Natural killer cell (primary cell): ENCODE measurements at regions not wholly inside any gene's neighbourhood (a gene's known extent, or its start where the extent isn't known, plus 50 kb on each side); places are given as distances from the start of the nearest gene placed in this dataset.

ENCODE experiments used
- ATAC-seq, 3 donors: fragments of 150-1000 bp in 2 of 3; fragments of 200-7000 bp in 1 of 3; cut with Tn5 transposase; 1 replicate in 1 of 3; 2 replicates in 2 of 3; pipeline ENCODE4 v1.10.0; 2021; ENCODE audit warnings: mild to moderate bottlenecking in 2 of 3, moderate library complexity in 2 of 3
- DNase-seq, 2 donors: peaks; one replicate each; pipeline versions ENCODE4 v3.0.0 to v3.0.0-alpha.2; 2013 to 2021; ENCODE audit warnings: mixed read lengths in 1 of 2
- H3K27ac ChIP-seq: one replicate; pipeline ENCODE4 v1.5.1; 2013; ENCODE audit warnings: mild to moderate bottlenecking, low read length
- H3K27me3 ChIP-seq: one replicate; pipeline ENCODE4 v1.6.1; 2013; ENCODE audit warnings: low read length; ENCODE audit not compliant: control insufficient read depth, insufficient read depth
- H3K36me3 ChIP-seq: one replicate; pipeline ENCODE4 v1.6.1; 2013; ENCODE audit warnings: low read length; ENCODE audit not compliant: control insufficient read depth, insufficient read depth
- H3K4me1 ChIP-seq: one replicate; pipeline ENCODE4 v1.6.1; 2013; ENCODE audit warnings: low read length; ENCODE audit not compliant: control insufficient read depth, insufficient read depth
- H3K4me3 ChIP-seq: one replicate; pipeline ENCODE4 v1.5.1; 2013; ENCODE audit warnings: low read length
- H3K9me3 ChIP-seq: one replicate; pipeline ENCODE4 v1.6.1; 2013; ENCODE audit warnings: low read length; ENCODE audit not compliant: control insufficient read depth, insufficient read depth
- H3K27ac Mint-ChIP-seq, 2 donors: one replicate each; pipeline ENCODE4 v1.8.0; 2022; ENCODE audit warnings: mild to moderate bottlenecking in 2 of 2, mixed read lengths in 2 of 2, moderate library complexity in 1 of 2
- H3K27me3 Mint-ChIP-seq, 2 donors: one replicate each; pipeline ENCODE4 v1.8.0; 2022; ENCODE audit warnings: low read depth in 2 of 2, mixed read lengths in 2 of 2
- H3K36me3 Mint-ChIP-seq: one replicate; pipeline ENCODE4 v1.8.0; 2022; ENCODE audit warnings: mixed read lengths
- H3K4me1 Mint-ChIP-seq, 2 donors: one replicate each; pipeline ENCODE4 v1.8.0; 2022; ENCODE audit warnings: mixed read lengths in 2 of 2
- H3K4me3 Mint-ChIP-seq: one replicate; pipeline ENCODE4 v1.8.0; 2022; ENCODE audit warnings: mild to moderate bottlenecking, moderate library complexity, mixed read lengths
- H3K9me3 Mint-ChIP-seq, 2 donors: one replicate each; pipeline ENCODE4 v1.8.0; 2022; ENCODE audit warnings: mixed read lengths in 2 of 2
- WGBS: methylation state at CpG from one replicate; pipeline ENCODE4 v1.1.7; 2013; ENCODE audit warnings: missing lambda C conversion rate; ENCODE audit not compliant: insufficient coverage; 5-methylcytosine and 5-hydroxymethylcytosine counted together
- intact Hi-C: fragments of 100-400 bp; cut with micrococcal nuclease; formaldehyde crosslinking; loops from one replicate; pipeline ENCODE4 v1.14.2; 2022
- TF ChIP-seq, protein P1 (sequence below): fragments of 200-600 bp; IDR thresholded peaks from one replicate; pipeline ENCODE4 v1.8.0; 2022; ENCODE audit warnings: antibody characterized with exemption

DNA sequence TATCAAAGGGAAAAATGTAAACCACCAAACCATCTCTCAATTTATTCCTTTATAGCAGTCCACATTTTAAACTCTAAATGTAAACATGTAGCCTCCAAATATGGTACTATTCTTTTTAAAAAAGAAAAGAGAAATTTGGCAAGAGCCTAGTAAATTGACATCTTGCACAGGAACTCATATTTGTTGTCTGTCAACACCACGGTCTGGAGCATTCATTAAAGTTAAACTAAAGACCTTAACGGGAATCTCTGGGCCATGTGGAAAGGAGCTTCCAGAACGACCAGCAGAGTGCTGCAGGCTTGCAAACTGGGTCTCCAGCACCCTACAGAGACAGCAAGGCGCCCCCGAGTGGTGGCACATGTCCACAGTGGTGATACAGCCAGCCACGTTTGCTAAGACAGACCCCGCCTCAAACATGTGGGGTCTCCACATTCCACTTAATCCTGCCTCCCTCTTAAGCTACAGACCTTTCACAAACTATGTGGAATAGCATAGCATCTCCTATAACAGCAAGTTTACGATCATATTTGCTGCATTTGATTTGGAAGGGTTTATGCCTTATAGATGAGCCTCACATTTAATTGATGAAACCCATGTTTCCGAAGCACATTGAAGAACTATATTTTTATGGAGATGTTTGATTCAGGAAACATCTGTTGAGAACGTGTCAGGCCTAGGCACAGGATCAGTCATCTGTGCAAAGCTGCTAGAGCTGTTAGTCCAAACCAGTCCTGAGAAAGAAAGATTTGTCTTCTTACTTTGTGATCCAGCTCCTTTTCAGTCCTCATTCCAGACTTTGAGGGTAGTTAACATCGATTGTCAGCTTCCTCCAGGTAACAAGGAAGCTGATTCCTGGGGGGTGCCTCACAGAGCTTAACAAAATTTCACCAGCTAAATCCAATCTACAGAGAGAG, 96.4 kb upstream of the BACE2 start:
- Mint-ChIP-seq H3K27ac (no peak overlapping the region), H3K4me3 (no peak overlapping the region), H3K36me3 (no peaks in the 10 kb centered on the region), H3K27me3 (peaks cover 11 to 17% of the 10 kb centered on the region in 2 donors), H3K9me3 (no peaks in the 10 kb centered on the region), H3K4me1 (peaks cover 7 to 9% of the 10 kb centered on the region in 2 donors)
- intact Hi-C loops, result no loop called here
- Histone ChIP-seq H3K9me3 (no peaks in the 10 kb centered on the region), H3K36me3 (no peaks in the 10 kb centered on the region), H3K4me3 (no peak overlapping the region), H3K27me3 (no peaks in the 10 kb centered on the region), H3K27ac (no peak overlapping the region), H3K4me1 (peaks cover 7% of the 10 kb centered on the region)
- WGBS, result 63% methylated on average over 11 of the region's 11 CpGs
- ATAC-seq (no peak), DNase-seq (no peak)
- TF ChIP-seq, protein P1, sequence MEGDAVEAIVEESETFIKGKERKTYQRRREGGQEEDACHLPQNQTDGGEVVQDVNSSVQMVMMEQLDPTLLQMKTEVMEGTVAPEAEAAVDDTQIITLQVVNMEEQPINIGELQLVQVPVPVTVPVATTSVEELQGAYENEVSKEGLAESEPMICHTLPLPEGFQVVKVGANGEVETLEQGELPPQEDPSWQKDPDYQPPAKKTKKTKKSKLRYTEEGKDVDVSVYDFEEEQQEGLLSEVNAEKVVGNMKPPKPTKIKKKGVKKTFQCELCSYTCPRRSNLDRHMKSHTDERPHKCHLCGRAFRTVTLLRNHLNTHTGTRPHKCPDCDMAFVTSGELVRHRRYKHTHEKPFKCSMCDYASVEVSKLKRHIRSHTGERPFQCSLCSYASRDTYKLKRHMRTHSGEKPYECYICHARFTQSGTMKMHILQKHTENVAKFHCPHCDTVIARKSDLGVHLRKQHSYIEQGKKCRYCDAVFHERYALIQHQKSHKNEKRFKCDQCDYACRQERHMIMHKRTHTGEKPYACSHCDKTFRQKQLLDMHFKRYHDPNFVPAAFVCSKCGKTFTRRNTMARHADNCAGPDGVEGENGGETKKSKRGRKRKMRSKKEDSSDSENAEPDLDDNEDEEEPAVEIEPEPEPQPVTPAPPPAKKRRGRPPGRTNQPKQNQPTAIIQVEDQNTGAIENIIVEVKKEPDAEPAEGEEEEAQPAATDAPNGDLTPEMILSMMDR, result no peak

DNA sequence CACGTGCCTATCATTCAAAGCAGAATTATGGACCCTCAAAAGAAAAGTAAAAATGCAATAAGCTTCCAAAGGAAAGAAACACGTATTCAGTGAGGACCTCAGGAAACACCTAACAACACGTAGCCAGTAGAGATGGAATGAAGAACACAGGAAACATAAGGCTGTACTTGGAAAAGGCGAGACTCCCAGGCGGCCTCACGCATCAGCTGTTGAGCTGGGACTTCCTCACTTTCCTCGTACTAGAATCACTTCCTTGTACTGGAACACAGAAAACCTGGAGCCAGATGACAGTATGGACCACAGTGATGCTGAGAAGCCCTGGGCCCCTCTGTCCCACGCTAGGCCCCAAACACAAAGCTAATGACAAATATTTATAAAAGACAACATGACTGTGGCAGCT, 94.4 kb upstream of the BACE2 start:
- Mint-ChIP-seq H3K4me3 (no peak overlapping the region), H3K27ac (no peak overlapping the region), H3K4me1 (peaks cover 6% of the 10 kb centered on the region in 2 donors), H3K9me3 (no peaks in the 10 kb centered on the region), H3K27me3 (peaks cover 5 to 6% of the 10 kb centered on the region in 2 donors), H3K36me3 (no peaks in the 10 kb centered on the region)
- H3K4me3 ChIP-seq, result no peak overlapping the region
- DNase-seq (no peak), ATAC-seq (no peak)
- no peaks in the 10 kb centered on the region for H3K27me3 ChIP-seq
- peaks cover 6% of the 10 kb centered on the region for H3K4me1 ChIP-seq
- H3K36me3 ChIP-seq, result no peaks in the 10 kb centered on the region
- no peaks in the 10 kb centered on the region for H3K9me3 ChIP-seq
- H3K27ac ChIP-seq, result no peak overlapping the region
- 70% methylated on average over 8 of the region's 8 CpGs for WGBS
- intact Hi-C loops, result no loop called here
- TF ChIP-seq, protein P1, result no peak

DNA sequence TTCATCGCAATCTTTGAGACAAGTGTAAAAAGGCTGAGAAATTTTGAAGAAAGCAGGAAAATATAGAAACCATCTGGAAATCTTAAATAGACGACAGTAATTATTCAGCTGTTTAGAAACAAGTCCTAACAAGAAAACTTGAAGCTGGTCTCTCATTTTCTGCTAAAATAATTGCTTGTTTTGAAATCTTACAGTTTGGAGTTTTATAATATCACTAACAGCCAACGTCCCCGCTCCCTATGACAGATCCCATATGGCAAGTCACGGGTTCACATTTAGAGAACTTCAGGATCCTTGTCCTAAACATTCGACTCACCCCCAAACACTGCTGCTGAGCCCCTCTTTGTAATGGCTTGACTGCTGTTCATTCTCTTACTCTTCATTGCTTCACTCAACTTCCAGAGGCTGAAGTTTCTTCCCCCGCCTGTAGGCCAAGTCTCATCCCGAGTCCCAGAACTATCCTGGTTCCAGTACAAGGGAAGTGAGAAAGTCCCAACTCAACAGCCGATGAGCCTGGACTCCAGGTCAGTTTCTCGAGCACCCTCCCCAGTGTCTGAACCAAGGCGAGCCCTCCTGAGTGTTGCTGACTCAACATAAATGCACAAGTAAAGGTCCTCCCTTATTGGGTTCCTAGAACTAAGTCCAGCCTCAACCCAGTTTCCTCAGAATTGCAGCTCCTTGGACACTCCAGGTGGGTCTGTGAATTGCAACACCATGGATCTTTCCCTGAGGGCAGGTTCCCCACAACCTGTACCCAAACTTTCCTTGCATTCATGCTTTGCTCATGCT, 93.4 kb upstream of the BACE2 start:
- peaks cover 0 to 7% of the 10 kb centered on the region in 2 donors for H3K27me3 Mint-ChIP-seq
- H3K36me3 Mint-ChIP-seq, result no peaks in the 10 kb centered on the region
- intact Hi-C loops, result no loop called here
- TF ChIP-seq, protein P1, result no peak
- no peaks in the 10 kb centered on the region for H3K9me3 Mint-ChIP-seq
- H3K9me3 ChIP-seq, result no peaks in the 10 kb centered on the region
- no peaks in the 10 kb centered on the region for H3K4me1 Mint-ChIP-seq
- H3K36me3 ChIP-seq, result no peaks in the 10 kb centered on the region
- H3K27me3 ChIP-seq, result no peaks in the 10 kb centered on the region
- no peak overlapping the region for H3K4me3 ChIP-seq
- H3K4me3 Mint-ChIP-seq, result no peak overlapping the region
- no peak overlapping the region for H3K27ac ChIP-seq
- 93% methylated on average over 11 of the region's 11 CpGs for WGBS
- DNase-seq (no peak), ATAC-seq (no peak)
- no peak overlapping the region for H3K27ac Mint-ChIP-seq
- H3K4me1 ChIP-seq, result no peaks in the 10 kb centered on the region
